Activated CD4-positive, alpha-beta memory T cell treated with anti-CD3 and anti-CD28 coated beads for 36 hours (primary cell): ENCODE measurements at regions not wholly inside any gene's neighbourhood (a gene's known extent, or its start where the extent isn't known, plus 50 kb on each side); places are given as distances from the start of the nearest gene placed in this dataset.

Source experiments
- CTCF ChIA-PET: fragments of 350-600 bp; sonication (Branson Sonifier 250); formaldehyde crosslinking; loops from one replicate; lab custom pipeline; 2021; ENCODE audit warnings: antibody characterized with exemption, inconsistent platforms; lab: Charles Lee
- POLR2A ChIA-PET: fragments of 350-600 bp; sonication (Branson Sonifier 250); formaldehyde crosslinking; loops from one replicate; lab custom pipeline; 2021; ENCODE audit warnings: antibody characterized with exemption; lab: Charles Lee
- DNase-seq: peaks from one replicate; pipeline ENCODE4 v3.0.0-alpha.2; 2020
- H3K27ac Mint-ChIP-seq: one replicate; pipeline ENCODE4 v1.8.0; 2021; ENCODE audit warnings: mixed read lengths
- H3K27me3 Mint-ChIP-seq: one replicate; pipeline ENCODE4 v1.8.0; 2021; ENCODE audit warnings: mixed read lengths
- H3K36me3 Mint-ChIP-seq: one replicate; pipeline ENCODE4 v1.8.0; 2021; ENCODE audit warnings: mixed read lengths
- H3K4me1 Mint-ChIP-seq: one replicate; pipeline ENCODE4 v1.8.0; 2021; ENCODE audit warnings: low read depth, mixed read lengths
- H3K4me3 Mint-ChIP-seq: one replicate; pipeline ENCODE4 v1.8.0; 2021; ENCODE audit warnings: mild to moderate bottlenecking, mixed read lengths
- H3K9me3 Mint-ChIP-seq: one replicate; pipeline ENCODE4 v1.8.0; 2021; ENCODE audit warnings: mixed read lengths
- intact Hi-C: fragments of 100-400 bp; cut with micrococcal nuclease; formaldehyde crosslinking; loops from one replicate; pipeline ENCODE4 v1.15.1; 2023

GRCh38 chr11:112828421-112828820, 132.8 kb upstream of the NCAM1 start:
- POLR2A ChIA-PET = no interaction called here
- no peaks in the 10 kb centered on the region for H3K9me3 Mint-ChIP-seq
- DNase-seq = no peak
- CTCF ChIA-PET = interaction anchor here (0.8 kb wide), 1 partner anchor 9 kb away, joined by 3 read pairs; no protein-coding TSS in a partner anchor
- intact Hi-C loops = no loop called here
- H3K27me3 Mint-ChIP-seq = peaks cover 3% of the 10 kb centered on the region
- H3K27ac Mint-ChIP-seq = no peak overlapping the region
- H3K36me3 Mint-ChIP-seq = no peaks in the 10 kb centered on the region
- H3K4me3 Mint-ChIP-seq = no peak overlapping the region
- H3K4me1 Mint-ChIP-seq = no peaks in the 10 kb centered on the region

GRCh38 chr11:112829971-112830654, 131.1 kb upstream of the NCAM1 start:
- Mint-ChIP-seq H3K36me3 (no peaks in the 10 kb centered on the region), H3K27me3 (peaks cover 3% of the 10 kb centered on the region), H3K4me1 (no peaks in the 10 kb centered on the region), H3K27ac (no peak overlapping the region), H3K9me3 (no peaks in the 10 kb centered on the region), H3K4me3 (no peak overlapping the region)
- intact Hi-C loops = no loop called here
- POLR2A ChIA-PET = no interaction called here
- CTCF ChIA-PET = no interaction called here
- DNase-seq = no peak

- POLR2A ChIA-PET = no interaction called here
- intact Hi-C loops = no loop called here
- Mint-ChIP-seq H3K4me1 (no peaks in the 10 kb centered on the region), H3K27me3 (peaks cover 3% of the 10 kb centered on the region), H3K27ac (no peak overlapping the region), H3K36me3 (no peaks in the 10 kb centered on the region), H3K9me3 (no peaks in the 10 kb centered on the region), H3K4me3 (no peak overlapping the region)
- CTCF ChIA-PET = no interaction called here
- no peak for DNase-seq
Measured at GRCh38 chr11:112831041-112831440, 130.2 kb upstream of the NCAM1 start.

GRCh38 chr11:112831969-112832766, 129.1 kb upstream of the NCAM1 start:
- H3K27ac Mint-ChIP-seq = no peak overlapping the region
- H3K9me3 Mint-ChIP-seq = no peaks in the 10 kb centered on the region
- intact Hi-C loops = no loop called here
- peaks cover 3% of the 10 kb centered on the region for H3K27me3 Mint-ChIP-seq
- H3K36me3 Mint-ChIP-seq = no peaks in the 10 kb centered on the region
- H3K4me3 Mint-ChIP-seq = no peak overlapping the region
- no peaks in the 10 kb centered on the region for H3K4me1 Mint-ChIP-seq
- ChIA-PET POLR2A (no interaction called here), CTCF (no interaction called here)
- DNase-seq = no peak

DNA sequence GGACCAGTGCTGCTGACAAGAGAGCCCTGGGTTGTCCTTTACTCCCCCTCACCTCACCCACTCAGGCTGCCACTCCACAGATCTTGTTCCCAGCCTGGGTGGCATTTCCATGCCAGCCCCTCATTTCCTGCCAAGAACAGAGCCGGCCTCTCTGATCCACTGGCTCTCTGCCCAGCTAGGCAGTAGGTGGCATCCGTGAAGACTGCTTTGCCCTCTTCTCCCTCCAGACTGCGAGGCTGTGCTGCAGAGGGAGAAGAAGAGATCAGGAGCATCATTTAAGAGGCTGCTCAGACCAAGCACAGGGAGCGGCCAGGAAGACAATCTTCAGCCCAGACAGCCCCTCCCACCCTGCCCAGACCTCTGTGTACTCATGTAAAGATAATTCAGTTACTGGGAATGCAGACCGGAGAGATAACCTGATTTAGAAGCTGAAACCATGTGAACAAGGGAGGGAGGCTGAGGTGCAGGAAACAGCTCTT, 126.9 kb upstream of the NCAM1 start:
- DNase-seq = no peak
- peaks cover 3% of the 10 kb centered on the region for H3K27me3 Mint-ChIP-seq
- no peak overlapping the region for H3K27ac Mint-ChIP-seq
- H3K4me1 Mint-ChIP-seq = no peaks in the 10 kb centered on the region
- H3K9me3 Mint-ChIP-seq = no peaks in the 10 kb centered on the region
- intact Hi-C loops = no loop called here
- H3K4me3 Mint-ChIP-seq = no peak overlapping the region
- no peaks in the 10 kb centered on the region for H3K36me3 Mint-ChIP-seq
- CTCF ChIA-PET = no interaction called here
- POLR2A ChIA-PET = no interaction called here

DNA sequence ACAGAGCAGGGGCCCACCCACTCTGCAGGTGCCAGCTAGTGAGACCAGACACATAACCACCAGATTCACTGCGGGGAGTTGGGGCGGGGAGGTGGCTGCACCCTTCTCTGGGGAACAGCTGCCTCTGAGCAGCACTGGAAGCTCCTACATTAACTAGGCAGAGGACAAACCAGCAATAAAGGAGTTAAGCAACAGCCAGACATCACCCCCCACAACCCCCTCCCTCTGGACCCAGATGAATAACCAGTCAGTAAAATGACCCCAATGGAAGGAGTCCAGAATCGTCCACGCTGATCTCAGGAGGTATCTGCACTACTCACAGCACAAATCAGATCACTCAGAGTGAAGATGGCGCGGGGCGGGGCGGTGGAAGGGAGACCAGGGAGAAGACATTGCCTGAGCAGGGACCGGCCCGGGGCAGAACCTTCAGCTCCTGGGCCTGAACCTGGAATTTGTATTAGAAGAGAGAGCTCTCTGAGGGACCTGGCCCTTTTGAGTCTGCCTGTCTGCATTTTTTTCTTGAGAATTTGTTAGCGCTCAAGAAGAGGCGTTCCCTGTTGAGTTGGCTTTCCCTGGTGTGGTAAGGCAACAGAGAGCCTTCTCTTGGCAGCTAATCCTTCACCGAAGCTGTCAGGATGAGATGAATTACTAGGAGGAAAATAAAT, 125.5 kb upstream of the NCAM1 start:
- intact Hi-C loops = no loop called here
- Mint-ChIP-seq H3K4me1 (no peaks in the 10 kb centered on the region), H3K9me3 (no peaks in the 10 kb centered on the region), H3K27me3 (no peaks in the 10 kb centered on the region), H3K4me3 (no peak overlapping the region), H3K36me3 (no peaks in the 10 kb centered on the region), H3K27ac (no peak overlapping the region)
- CTCF ChIA-PET = no interaction called here
- DNase-seq = no peak
- POLR2A ChIA-PET = no interaction called here

DNA sequence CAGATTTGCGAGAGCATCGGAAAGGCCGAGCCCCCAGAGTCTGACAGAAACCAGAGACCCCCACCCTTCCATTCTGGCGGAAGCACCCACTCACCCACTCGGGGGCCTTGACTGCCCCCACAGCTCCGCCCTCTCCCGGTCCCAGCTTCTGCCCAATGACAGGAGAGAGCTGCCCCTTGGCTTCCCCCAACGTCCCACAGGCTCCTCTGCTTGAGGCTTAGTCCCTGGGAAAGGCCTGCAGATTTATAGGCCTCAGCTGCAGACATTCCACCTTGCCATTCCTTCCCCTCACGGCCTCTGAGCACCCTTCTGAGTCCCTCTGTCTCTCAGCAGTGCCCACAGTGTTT, 125.0 kb upstream of the NCAM1 start:
- intact Hi-C loops = no loop called here
- ChIA-PET CTCF (no interaction called here), POLR2A (no interaction called here)
- Mint-ChIP-seq H3K9me3 (no peaks in the 10 kb centered on the region), H3K27me3 (no peaks in the 10 kb centered on the region), H3K27ac (no peak overlapping the region), H3K4me1 (no peaks in the 10 kb centered on the region), H3K36me3 (no peaks in the 10 kb centered on the region), H3K4me3 (no peak overlapping the region)
- no peak for DNase-seq

GRCh38 chr11:112837162-112837826, 123.9 kb upstream of the NCAM1 start:
- no peak overlapping the region for H3K4me3 Mint-ChIP-seq
- DNase-seq = no peak
- H3K27ac Mint-ChIP-seq = no peak overlapping the region
- intact Hi-C loops = no loop called here
- no peaks in the 10 kb centered on the region for H3K36me3 Mint-ChIP-seq
- ChIA-PET CTCF (interaction anchor here (0.6 kb wide), 1 partner anchor 30 kb away, joined by 3 read pairs; no protein-coding TSS in a partner anchor), POLR2A (no interaction called here)
- H3K9me3 Mint-ChIP-seq = no peaks in the 10 kb centered on the region
- no peaks in the 10 kb centered on the region for H3K4me1 Mint-ChIP-seq
- no peaks in the 10 kb centered on the region for H3K27me3 Mint-ChIP-seq

- POLR2A ChIA-PET = no interaction called here
- Mint-ChIP-seq H3K27ac (no peak overlapping the region), H3K36me3 (no peaks in the 10 kb centered on the region), H3K4me1 (no peaks in the 10 kb centered on the region), H3K27me3 (no peaks in the 10 kb centered on the region), H3K4me3 (no peak overlapping the region), H3K9me3 (no peaks in the 10 kb centered on the region)
- CTCF ChIA-PET = interaction anchor here (0.7 kb wide), 1 partner anchor 748 kb away, joined by 4 read pairs; no protein-coding TSS in a partner anchor
- no peak for DNase-seq
- intact Hi-C loops = no loop called here
Measured at GRCh38 chr11:112839051-112839450, 122.2 kb upstream of the NCAM1 start.

DNA sequence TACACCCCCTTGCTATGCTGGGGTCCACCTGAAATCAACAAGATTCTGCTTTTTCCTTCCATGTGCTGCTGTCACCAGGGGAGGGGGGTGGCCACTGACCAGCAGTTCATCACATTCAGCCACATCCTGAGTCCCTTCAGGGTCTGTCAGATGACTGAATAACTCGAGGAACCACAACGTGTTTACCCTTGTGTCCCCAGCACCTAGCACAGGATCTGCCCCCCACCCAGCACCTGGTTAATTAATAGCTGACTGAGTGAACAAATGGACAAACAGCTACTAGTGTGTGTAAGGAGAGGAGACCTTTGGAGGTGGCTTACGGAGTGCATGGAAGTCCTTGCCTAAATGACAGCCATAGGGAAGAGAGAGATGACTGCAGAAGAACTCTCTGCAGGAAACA, 119.5 kb upstream of the NCAM1 start:
- Mint-ChIP-seq H3K4me1 (no peaks in the 10 kb centered on the region), H3K27me3 (no peaks in the 10 kb centered on the region), H3K27ac (no peak overlapping the region), H3K4me3 (no peak overlapping the region), H3K9me3 (no peaks in the 10 kb centered on the region), H3K36me3 (no peaks in the 10 kb centered on the region)
- CTCF ChIA-PET = no interaction called here
- no peak for DNase-seq
- POLR2A ChIA-PET = no interaction called here
- intact Hi-C loops = no loop called here

DNA sequence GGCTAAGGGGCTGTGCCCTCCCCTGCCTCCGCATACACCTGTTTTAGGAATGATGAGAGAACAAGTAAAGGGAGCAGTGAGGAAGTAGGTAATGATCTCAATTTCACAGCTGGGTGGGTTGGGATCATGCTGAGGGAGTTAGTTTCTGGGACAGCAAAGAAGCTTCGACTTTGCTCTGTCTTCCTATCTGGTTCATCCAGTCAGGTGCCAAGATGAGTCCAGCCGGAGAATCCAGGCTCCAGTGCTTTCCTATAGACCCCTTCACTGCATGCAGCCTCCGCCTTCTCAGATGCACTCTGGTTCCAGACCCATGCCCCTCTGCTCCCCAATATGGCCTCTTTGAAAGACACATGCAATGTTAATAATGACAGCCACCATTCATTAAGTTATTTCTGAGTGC, 119.1 kb upstream of the NCAM1 start:
- Mint-ChIP-seq H3K27me3 (no peaks in the 10 kb centered on the region), H3K4me1 (no peaks in the 10 kb centered on the region), H3K9me3 (no peaks in the 10 kb centered on the region), H3K4me3 (no peak overlapping the region), H3K36me3 (no peaks in the 10 kb centered on the region), H3K27ac (no peak overlapping the region)
- CTCF ChIA-PET = no interaction called here
- intact Hi-C loops = no loop called here
- POLR2A ChIA-PET = no interaction called here
- DNase-seq = no peak

GRCh38 chr11:112844517-112844916, 116.7 kb upstream of the NCAM1 start:
- intact Hi-C loops = no loop called here
- H3K27me3 Mint-ChIP-seq = no peaks in the 10 kb centered on the region
- H3K36me3 Mint-ChIP-seq = no peaks in the 10 kb centered on the region
- H3K27ac Mint-ChIP-seq = no peak overlapping the region
- ChIA-PET POLR2A (no interaction called here), CTCF (no interaction called here)
- no peak overlapping the region for H3K4me3 Mint-ChIP-seq
- no peak for DNase-seq
- H3K9me3 Mint-ChIP-seq = no peaks in the 10 kb centered on the region
- H3K4me1 Mint-ChIP-seq = no peaks in the 10 kb centered on the region
